Middle frontal gyrus (tissue), 1 donor: ENCODE measurements at regions not wholly inside any gene's neighbourhood (a gene's known extent, or its start where the extent isn't known, plus 50 kb on each side); places are given as distances from the start of the nearest gene placed in this dataset.

Experiments
- DNase-seq: peaks from one replicate; pipeline ENCODE4 v3.0.0-alpha.2; 2015; ENCODE audit warnings: low spot score; ENCODE audit errors: extremely low spot score

GRCh38 chr18:73476031-73476430, 608.2 kb upstream of the NETO1 start:
- DNase-seq, result no peak

- no peak for DNase-seq
Observed at GRCh38 chr18:73462092-73462491, 594.3 kb upstream of the NETO1 start.

- no peak for DNase-seq
Observed at GRCh38 chr18:73461780-73462059, 593.9 kb upstream of the NETO1 start.

GRCh38 chr18:73461038-73461779, 593.4 kb upstream of the NETO1 start:
- no peak for DNase-seq

GRCh38 chr18:73458186-73458964, 590.6 kb upstream of the NETO1 start:
- no peak for DNase-seq

GRCh38 chr18:73456643-73457042, 588.9 kb upstream of the NETO1 start:
- DNase-seq, result no peak

- no peak for DNase-seq
Observed at GRCh38 chr18:73452866-73453265, 585.1 kb upstream of the NETO1 start.

- DNase-seq, result no peak
Observed at GRCh38 chr18:73446502-73446901, 578.7 kb upstream of the NETO1 start.

- no peak for DNase-seq
Observed at GRCh38 chr18:73431620-73432019, 563.8 kb upstream of the NETO1 start.

GRCh38 chr18:73421010-73421409, 553.2 kb upstream of the NETO1 start:
- DNase-seq, result no peak

GRCh38 chr18:73419531-73419930, 551.7 kb upstream of the NETO1 start:
- DNase-seq, result no peak

- DNase-seq, result no peak
Observed at GRCh38 chr18:73414598-73414997, 546.8 kb upstream of the NETO1 start.

- DNase-seq, result no peak
Observed at GRCh38 chr18:73414069-73414468, 546.3 kb upstream of the NETO1 start.

GRCh38 chr18:73409242-73409641, 541.5 kb upstream of the NETO1 start:
- no peak for DNase-seq

GRCh38 chr18:73408469-73408868, 540.7 kb upstream of the NETO1 start:
- no peak for DNase-seq

GRCh38 chr18:73407506-73407905, 539.7 kb upstream of the NETO1 start:
- no peak for DNase-seq

- DNase-seq, result no peak
Observed at GRCh38 chr18:73384246-73384645, 516.5 kb upstream of the NETO1 start.

- DNase-seq, result no peak
Observed at GRCh38 chr18:73381699-73382036, 513.9 kb upstream of the NETO1 start.

- no peak for DNase-seq
Observed at GRCh38 chr18:73381016-73381698, 513.4 kb upstream of the NETO1 start.

- no peak for DNase-seq
Observed at GRCh38 chr18:73366713-73367112, 498.9 kb upstream of the NETO1 start.

- DNase-seq, result no peak
Observed at GRCh38 chr18:73365018-73365417, 497.2 kb upstream of the NETO1 start.

- no peak for DNase-seq
Observed at GRCh38 chr18:73355121-73355520, 487.3 kb upstream of the NETO1 start.

- no peak for DNase-seq
Observed at GRCh38 chr18:73352546-73352945, 484.8 kb upstream of the NETO1 start.
